ENCODE measurements at regions not wholly inside any gene's neighbourhood (a gene's known extent, or its start where the extent isn't known, plus 50 kb on each side); places are given as distances from the start of the nearest gene placed in this dataset.

- in situ Hi-C loops (cut with MboI; ENCODE audit: low sequenced_read_pairs) = no loop called here
- H2BK20ac ChIP-seq (ENCODE audit: low read depth, low read length) = no peak overlapping the region
- H4K91ac ChIP-seq (ENCODE audit: insufficient read depth, low read depth, low read length) = no peak overlapping the region
- no peak overlapping the region for H3K27ac ChIP-seq (ENCODE audit: insufficient read depth, low read length)
- no peak overlapping the region for H2AK9ac ChIP-seq (replicated peaks; ENCODE audit: low read depth, low read length, poor library complexity)
- H4K5ac ChIP-seq (ENCODE audit: low read depth, low read length) = no peak overlapping the region
- no peak overlapping the region for H3K14ac ChIP-seq (replicated peaks; ENCODE audit: low read depth, low read length)
- H2AFZ ChIP-seq (replicated peaks; ENCODE audit: low read length, poor library complexity) = no peak overlapping the region
- BruUV-seq (replicated peaks) = no TSS peak
- CTCF ChIA-PET = no interaction called here
- H2BK15ac ChIP-seq (ENCODE audit: low read depth, low read length) = no peak overlapping the region
- no peaks in the 10 kb centered on the region for H3K9me3 ChIP-seq (ENCODE audit: control insufficient read depth, insufficient read depth, low read length)
- no peak overlapping the region for H2AK5ac ChIP-seq (ENCODE audit: low read depth, low read length)
- ATAC-seq (ENCODE audit: low read depth) = no peak
- H2BK120ac ChIP-seq (ENCODE audit: low read depth, low read length) = no peak overlapping the region
- no peak overlapping the region for H3K18ac ChIP-seq (ENCODE audit: low read depth, low read length)
- H3K4me3 ChIP-seq (ENCODE audit: insufficient read depth, low read depth, low read length) = no peak overlapping the region
- no peak overlapping the region for H3K4ac ChIP-seq (ENCODE audit: low read depth, low read length)
- H3K9ac ChIP-seq (ENCODE audit: low read depth, low read length) = no peak overlapping the region
- no peak for DNase-seq
- H2BK5ac ChIP-seq (ENCODE audit: low read depth, low read length, poor library complexity, severe bottlenecking) = no peak overlapping the region
- dilution Hi-C loops (cut with HindIII; ENCODE audit: low sequenced_read_pairs, unreplicated experiment) = no loop called here
- peaks cover 3% of the 10 kb centered on the region; the same call in 1 of the 2 replicates for H3K27me3 ChIP-seq (ENCODE audit: control insufficient read depth, insufficient read depth, low read length)
- no peak overlapping the region for H3K56ac ChIP-seq (ENCODE audit: extremely low read depth, insufficient read depth, low read length)
- TF ChIP-seq RAD21 (IDR thresholded peaks at IDR 0.05; ENCODE audit: low read length) (no peak), POLR2A (IDR thresholded peaks at IDR 0.05; ENCODE audit: low read depth, low read length) (no peak), CEBPB (IDR thresholded peaks at IDR 0.05; ENCODE audit: low read depth, low read length) (no peak), RFX5 (IDR thresholded peaks at IDR 0.05; ENCODE audit: low read depth, low read length) (no peak), ELK1 (IDR thresholded peaks at IDR 0.05; ENCODE audit: borderline replicate concordance, low read depth, low read length) (no peak), MAFK (IDR thresholded peaks at IDR 0.05; ENCODE audit: low read depth, low read length) (no peak), MXI1 (IDR thresholded peaks at IDR 0.05; ENCODE audit: borderline replicate concordance, low read depth, low read length) (no peak), MAZ (IDR thresholded peaks at IDR 0.05; ENCODE audit: borderline replicate concordance, low read depth, low read length) (no peak), CHD1 (IDR thresholded peaks at IDR 0.05; ENCODE audit: low read depth, low read length) (no peak), NFE2L2 (IDR thresholded peaks at IDR 0.05; ENCODE audit: low read depth, low read length) (no peak), SMC3 (IDR thresholded peaks at IDR 0.05; ENCODE audit: low read depth, low read length) (no peak), FOS (IDR thresholded peaks at IDR 0.05; ENCODE audit: low read depth, low read length) (no peak), BHLHE40 (IDR thresholded peaks at IDR 0.05; ENCODE audit: low read depth, low read length) (no peak), RCOR1 (IDR thresholded peaks at IDR 0.05; ENCODE audit: insufficient replicate concordance, low read length) (no peak)
- TF ChIP-seq, protein P1, sequence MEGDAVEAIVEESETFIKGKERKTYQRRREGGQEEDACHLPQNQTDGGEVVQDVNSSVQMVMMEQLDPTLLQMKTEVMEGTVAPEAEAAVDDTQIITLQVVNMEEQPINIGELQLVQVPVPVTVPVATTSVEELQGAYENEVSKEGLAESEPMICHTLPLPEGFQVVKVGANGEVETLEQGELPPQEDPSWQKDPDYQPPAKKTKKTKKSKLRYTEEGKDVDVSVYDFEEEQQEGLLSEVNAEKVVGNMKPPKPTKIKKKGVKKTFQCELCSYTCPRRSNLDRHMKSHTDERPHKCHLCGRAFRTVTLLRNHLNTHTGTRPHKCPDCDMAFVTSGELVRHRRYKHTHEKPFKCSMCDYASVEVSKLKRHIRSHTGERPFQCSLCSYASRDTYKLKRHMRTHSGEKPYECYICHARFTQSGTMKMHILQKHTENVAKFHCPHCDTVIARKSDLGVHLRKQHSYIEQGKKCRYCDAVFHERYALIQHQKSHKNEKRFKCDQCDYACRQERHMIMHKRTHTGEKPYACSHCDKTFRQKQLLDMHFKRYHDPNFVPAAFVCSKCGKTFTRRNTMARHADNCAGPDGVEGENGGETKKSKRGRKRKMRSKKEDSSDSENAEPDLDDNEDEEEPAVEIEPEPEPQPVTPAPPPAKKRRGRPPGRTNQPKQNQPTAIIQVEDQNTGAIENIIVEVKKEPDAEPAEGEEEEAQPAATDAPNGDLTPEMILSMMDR (conservative IDR thresholded peaks at IDR 0.05; ENCODE audit: low read depth, low read length) = no peak
- TF ChIP-seq, protein P2, sequence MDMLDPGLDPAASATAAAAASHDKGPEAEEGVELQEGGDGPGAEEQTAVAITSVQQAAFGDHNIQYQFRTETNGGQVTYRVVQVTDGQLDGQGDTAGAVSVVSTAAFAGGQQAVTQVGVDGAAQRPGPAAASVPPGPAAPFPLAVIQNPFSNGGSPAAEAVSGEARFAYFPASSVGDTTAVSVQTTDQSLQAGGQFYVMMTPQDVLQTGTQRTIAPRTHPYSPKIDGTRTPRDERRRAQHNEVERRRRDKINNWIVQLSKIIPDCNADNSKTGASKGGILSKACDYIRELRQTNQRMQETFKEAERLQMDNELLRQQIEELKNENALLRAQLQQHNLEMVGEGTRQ (IDR thresholded peaks at IDR 0.05; ENCODE audit: low read depth, low read length) = no peak
- intact Hi-C loops (cut with micrococcal nuclease) = no loop called here
- no peaks in the 10 kb centered on the region for H3K79me1 ChIP-seq (ENCODE audit: low read depth in 1 of 2, low read length in 2 of 2)
- H3K23ac ChIP-seq (ENCODE audit: low read depth, low read length) = no peak overlapping the region
- no peaks in the 10 kb centered on the region for H4K20me1 ChIP-seq (ENCODE audit: insufficient read depth, low read length)
- no peak overlapping the region for H3K4me2 ChIP-seq (ENCODE audit: low read depth, low read length)
- POLR2A ChIA-PET (ENCODE audit: unreplicated experiment) = no interaction called here
- no peaks in the 10 kb centered on the region for H3K9me1 ChIP-seq (ENCODE audit: insufficient read depth, low read length)
- no peaks in the 10 kb centered on the region for H3K4me1 ChIP-seq (ENCODE audit: control insufficient read depth, insufficient read depth, low read length)
- H3K36me3 ChIP-seq (ENCODE audit: control insufficient read depth, insufficient read depth, low read length) = no peaks in the 10 kb centered on the region
- H4K8ac ChIP-seq (ENCODE audit: low read depth in 2 of 2, low read length in 2 of 2) = no peak overlapping the region
These were observed 271.4 kb upstream of the RORA start for GRCh38 chr15:61500523-61500922.
